HG03432 (cell line): ENCODE measurements at regions not wholly inside any gene's neighbourhood (a gene's known extent, or its start where the extent isn't known, plus 50 kb on each side); places are given as distances from the start of the nearest gene placed in this dataset.
A peak's percentile ranks its signal among the peaks of the same experiment; 100 is the strongest.
"Not testable (repeated sequence)": the region's sequence is repeated elsewhere in the genome, so short reads cannot be mapped to it uniquely, and the experiment has no call there.

Source experiments
- ATAC-seq: cut with Tn5 transposase; IDR thresholded peaks from one replicate; pipeline ENCODE4 v1.9.1; 2021; ENCODE audit warnings: mild to moderate bottlenecking, moderate library complexity; ENCODE audit not compliant: unreplicated experiment

DNA sequence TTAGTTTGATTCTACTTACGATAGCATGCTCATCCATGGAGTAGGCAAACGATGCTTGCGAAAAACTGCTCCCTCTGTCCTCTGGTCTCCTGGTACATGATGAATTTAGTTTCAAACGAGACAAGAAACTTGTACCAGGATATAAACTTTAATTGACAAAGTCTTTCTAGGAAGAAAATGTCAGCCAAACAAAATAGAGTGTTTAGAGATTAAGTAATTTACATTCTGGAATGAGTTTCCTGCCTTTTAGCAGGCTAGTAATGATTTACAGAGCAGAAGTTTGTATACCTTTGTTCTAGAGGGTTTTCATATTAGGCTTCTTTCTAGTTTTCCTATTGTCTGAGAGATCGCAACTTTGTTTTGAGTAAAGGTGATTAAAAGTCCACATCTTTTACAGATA, 206.9 kb downstream of the RPL10L start:
- ATAC-seq: no peak

DNA sequence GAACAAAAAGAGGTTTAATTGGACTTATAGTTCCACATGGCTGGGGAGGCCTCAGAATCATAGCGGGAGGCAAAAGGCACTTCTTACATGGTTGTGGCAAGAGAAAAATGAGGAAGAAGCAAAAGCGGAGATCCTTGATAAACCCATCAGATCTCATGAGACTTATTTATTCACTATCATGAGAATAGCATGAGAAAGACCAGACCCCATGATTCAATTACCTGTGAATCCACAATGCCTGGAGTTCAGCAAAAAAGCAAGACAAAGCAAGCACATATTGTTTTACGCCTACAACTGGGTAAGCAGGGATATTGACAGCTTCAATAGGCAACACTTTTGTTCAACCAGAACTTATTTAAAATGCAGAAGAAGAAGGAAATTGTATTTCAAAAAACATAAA, 218.2 kb downstream of the RPL10L start:
- no peak for ATAC-seq

GRCh38 chr14:46432516-46432915, 219.1 kb downstream of the RPL10L start:
- no peak for ATAC-seq

- ATAC-seq: no peak
These were observed 234.5 kb downstream of the RPL10L start for GRCh38 chr14:46417066-46417465.

DNA sequence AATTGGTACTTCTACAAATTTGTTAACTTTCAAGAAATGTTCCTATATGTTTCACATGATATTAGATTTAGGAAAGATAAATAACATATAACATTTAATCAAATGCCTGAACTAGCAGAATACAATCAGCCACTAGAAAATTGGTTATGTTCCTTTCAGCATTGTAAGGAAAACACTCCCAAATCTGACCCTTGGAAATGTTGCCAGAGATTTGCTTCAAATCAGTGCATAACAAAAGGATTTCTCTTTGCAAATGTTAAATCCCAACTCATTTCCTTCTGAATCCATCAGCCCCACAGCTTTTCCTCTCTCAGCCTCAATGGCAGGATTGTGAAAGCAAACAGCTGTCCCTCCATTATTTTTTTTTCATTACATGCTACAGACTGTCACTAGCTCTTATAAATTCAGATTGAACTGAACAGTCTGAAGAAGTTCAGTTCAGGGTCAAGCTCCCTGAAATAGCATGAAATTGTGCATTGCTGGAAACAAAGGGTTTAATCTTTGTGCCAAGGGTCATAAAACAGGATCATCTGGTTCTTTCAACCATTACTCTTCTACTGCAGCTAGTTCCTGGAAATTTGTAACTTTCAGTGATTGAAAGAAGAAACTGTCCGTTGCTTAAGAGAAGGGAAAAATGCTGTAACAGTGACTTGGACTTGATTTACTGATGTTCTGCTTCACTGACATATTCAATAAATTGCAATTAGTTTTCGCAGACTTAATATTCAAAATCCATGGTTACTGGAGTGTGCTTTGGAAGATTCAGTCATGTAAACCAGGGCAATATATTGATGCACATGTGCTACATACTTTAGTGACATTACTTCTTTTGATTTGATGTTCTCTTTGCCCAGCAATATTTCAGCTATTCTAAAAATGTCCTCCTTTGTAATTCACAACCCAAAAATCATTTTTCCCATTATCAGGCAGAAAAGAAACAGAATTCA, 246.4 kb downstream of the RPL10L start:
- ATAC-seq: no peak

DNA sequence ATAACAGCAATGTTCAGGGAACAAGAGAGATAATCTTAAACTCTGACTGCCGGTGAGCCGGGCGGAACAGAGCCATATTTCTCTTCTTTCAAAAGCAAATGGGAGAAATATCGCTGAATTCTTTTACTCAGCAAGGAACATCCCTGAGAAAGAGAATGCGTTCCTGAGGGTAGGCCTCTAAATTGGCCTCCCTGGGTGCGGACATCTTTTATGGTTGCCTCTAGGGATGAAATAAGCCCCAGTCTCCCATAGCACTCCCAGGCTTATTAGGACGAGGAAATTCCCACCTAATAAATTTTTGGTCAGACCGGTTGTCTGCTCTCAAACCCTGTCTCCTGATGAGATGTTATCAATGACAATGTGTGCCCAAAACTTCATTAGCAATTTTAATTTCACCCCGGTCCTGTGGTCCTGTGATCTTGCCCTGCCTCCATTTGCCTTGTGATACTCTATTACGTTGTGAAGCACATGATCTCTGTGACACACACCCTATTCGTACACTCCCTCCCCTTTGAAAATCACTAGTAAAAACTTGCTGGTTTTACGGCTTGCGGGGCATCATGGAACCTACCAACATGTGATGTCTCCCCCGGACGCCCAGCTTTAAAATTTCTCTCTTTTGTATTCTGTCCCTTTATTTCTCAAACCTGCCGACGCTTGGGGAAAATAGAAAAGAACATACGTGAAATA, 249.4 kb downstream of the RPL10L start:
- ATAC-seq: not testable (repeated sequence)

DNA sequence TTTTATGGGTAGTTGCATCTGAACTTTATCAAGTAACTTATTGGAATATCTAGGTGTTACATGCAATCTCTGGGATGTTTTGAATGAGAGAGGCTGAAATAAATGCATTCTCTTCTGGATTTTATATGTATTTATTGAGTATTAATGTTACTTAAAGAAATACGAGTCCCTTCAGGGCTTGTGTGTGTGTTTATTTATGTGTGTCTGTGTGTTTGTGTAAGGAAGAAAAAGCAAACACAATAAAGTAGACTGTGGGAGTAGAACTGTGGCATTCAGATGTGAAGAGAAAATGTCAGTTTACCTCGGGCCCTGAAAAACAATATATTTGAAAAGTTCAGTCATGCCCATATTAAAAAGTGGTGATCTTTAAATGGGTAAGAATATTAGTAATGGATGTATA, 250.5 kb downstream of the RPL10L start:
- no peak for ATAC-seq

GRCh38 chr14:46399049-46399448, 252.5 kb downstream of the RPL10L start:
- ATAC-seq: no peak

GRCh38 chr14:46384611-46385010, 267.0 kb downstream of the RPL10L start:
- ATAC-seq: no peak

GRCh38 chr14:46381674-46382073, 269.9 kb downstream of the RPL10L start:
- no peak for ATAC-seq

- no peak for ATAC-seq
These were observed 273.3 kb downstream of the RPL10L start for GRCh38 chr14:46378248-46378647.

DNA sequence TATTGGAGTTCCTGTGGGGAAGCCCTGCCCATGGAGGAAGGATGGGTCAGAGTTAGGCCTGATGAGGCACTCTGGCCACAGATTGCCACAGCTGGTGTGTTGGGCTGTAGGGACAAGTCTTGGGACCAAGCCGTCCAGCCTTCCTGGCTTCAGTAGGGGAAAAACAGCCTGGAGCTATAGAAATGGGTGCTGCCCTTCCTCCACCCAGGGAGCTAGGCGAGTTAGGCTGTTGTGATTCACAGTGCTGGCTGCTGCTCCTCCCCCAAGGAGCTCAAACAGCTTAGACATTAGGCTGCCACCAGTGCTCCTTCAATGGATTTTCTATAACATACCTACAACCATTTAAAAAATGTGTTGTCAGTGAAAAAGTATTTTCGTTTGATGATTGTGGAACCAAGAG, 274.3 kb downstream of the RPL10L start:
- ATAC-seq: no peak

DNA sequence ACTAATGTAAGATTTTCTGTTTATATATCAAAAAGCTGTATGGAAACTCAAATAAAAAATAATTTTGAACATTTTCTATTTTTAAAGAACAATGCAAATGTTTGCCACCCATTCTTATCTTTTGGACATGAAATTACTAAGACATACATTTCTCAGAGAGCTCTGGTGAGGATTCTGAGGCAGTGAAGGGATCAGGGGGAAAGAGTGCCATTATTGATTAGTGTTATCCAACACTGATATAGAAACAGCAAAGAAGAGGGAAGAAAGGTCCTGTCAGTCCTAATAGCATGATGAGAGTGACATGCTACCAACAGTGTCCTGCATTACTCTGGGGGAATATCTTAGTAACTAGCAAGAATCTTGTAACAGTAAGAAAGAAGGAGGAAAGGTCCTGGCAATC, 282.2 kb downstream of the RPL10L start:
- ATAC-seq: no peak

GRCh38 chr14:46368275-46368674, 283.3 kb downstream of the RPL10L start:
- no peak for ATAC-seq

DNA sequence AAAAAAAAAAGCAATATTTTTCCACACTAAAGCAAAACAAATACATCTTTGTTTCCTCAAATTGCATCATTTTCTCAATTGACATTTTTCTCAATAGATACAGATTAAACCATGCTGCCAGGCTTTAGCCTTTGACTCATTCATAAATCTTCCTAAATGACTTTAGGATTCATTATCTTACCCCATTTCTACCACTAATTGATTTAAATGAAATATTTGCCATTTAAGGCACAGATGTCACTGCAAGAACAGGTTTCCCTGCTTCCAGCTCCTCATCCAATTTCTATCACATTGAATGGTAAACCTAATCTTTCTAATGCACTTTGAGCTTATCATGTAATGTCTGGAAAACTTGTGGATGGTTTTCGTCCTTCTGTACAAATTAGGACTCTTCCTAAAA, 298.7 kb downstream of the RPL10L start:
- ATAC-seq: no peak

DNA sequence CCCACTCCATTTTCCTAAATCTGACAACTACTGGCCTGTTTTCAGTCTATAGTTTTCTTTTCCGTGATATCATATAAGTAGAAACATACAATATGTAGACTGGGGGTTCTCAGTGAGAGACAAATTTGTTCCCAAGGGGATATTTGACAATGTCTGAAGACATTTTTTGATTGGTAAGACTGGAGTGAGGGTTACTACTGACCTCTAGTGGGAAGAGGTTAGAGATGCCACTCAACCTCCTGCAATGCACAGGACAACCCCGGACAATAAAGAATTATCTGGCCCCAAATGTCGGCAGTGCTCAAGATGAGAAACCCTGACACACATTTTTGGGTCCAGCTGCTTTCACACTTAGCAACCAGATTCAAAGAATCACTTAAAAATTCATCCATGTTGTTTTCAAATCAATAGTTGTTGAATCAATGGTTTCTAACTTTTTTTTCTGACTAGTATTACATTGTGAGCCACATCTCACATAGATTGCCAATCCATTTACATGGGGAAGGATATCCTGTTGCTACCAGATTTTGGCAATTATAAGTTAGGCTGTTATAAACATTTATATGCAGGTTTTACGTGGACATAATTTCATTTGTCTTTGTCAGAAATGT, 307.1 kb downstream of the RPL10L start:
- ATAC-seq: peak; percentile 93

DNA sequence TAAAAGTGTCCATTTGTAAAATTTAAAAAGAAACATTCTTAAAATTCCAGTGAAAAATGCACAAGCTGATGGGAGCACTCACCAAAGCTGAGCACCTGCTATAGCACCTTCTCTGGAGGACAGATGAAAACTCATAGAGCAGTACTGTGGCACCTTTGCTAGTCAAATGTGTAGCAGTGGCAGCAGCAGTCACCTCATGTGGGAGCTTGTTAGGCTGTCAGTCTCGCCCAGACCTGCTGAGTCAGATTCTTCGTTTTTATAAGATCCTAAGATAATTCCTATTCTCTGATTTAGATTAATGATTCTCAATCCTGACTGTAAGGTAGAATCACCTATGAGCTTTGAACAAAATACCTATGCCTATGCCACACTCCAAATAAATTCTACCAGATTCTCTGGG, 325.8 kb downstream of the RPL10L start:
- no peak for ATAC-seq

DNA sequence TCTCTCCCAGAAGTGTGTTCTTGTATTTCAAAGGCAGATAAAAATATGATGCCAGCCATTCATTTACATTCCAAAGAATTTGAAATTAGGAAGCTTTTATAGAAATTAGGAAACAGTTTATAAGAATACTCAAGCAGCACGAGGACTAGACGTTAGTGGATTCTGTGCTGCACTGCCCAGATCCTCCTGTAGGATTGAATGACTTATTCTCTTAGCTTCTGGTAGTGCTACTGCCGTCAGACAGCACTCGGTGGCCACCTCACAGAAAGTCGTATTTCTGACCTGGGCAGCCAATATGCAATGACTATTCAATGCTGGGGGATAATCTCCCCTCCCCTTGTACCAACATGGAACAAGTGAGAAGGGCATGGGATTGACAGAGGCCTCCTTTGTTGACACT, 326.4 kb downstream of the RPL10L start:
- ATAC-seq: no peak

DNA sequence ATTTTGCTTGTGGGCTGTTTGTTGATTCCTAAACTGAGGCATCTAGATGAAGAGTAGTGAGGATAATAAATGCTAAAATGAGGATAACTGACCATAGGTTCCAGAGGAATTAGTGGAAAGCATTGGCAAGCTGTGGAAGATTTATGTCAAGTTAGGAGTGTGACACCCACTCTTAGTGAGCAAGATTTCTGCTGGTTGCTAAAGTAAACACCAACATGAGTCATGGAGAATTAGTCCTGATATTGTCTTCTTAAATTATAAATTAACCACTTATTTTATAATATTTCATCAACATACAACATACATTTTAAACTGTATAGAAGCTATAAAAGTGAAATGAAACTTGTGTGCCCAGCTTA, 328.2 kb downstream of the RPL10L start:
- ATAC-seq: no peak

- no peak for ATAC-seq
These were observed 328.7 kb downstream of the RPL10L start for GRCh38 chr14:46322730-46323403.

- no peak for ATAC-seq
These were observed 329.5 kb downstream of the RPL10L start for GRCh38 chr14:46322076-46322475.
